WTC11 (cell line): ENCODE measurements at regions not wholly inside any gene's neighbourhood (a gene's known extent, or its start where the extent isn't known, plus 50 kb on each side); places are given as distances from the start of the nearest gene placed in this dataset.

Experiments used
- ATAC-seq: fragments of 200-7000 bp; cut with Tn5 transposase; 2 replicates; pipeline ENCODE4 v1.10.0; 2021; ENCODE audit warnings: mild to moderate bottlenecking, moderate library complexity
- CTCF ChIA-PET: fragments of 300-600 bp; sonication (Branson Sonifier 250); formaldehyde crosslinking; loops from one replicate; lab custom pipeline; 2021; ENCODE audit warnings: antibody characterized with exemption; lab: Charles Lee
- POLR2A ChIA-PET: fragments of 350-600 bp; sonication (Branson Sonifier 250); formaldehyde crosslinking; loops from one replicate; lab custom pipeline; 2021; ENCODE audit warnings: antibody characterized with exemption; lab: Charles Lee
- DNase-seq: peaks from one replicate; pipeline ENCODE4 v3.0.0; 2021; ENCODE audit warnings: low spot score
- H3K27ac Mint-ChIP-seq: 2 replicates; pipeline ENCODE4 v1.8.0; 2021; ENCODE audit warnings: mixed read lengths
- H3K27me3 Mint-ChIP-seq: 2 replicates; pipeline ENCODE4 v1.8.0; 2021; ENCODE audit warnings: low read depth, mild to moderate bottlenecking, moderate library complexity, mixed read lengths
- H3K36me3 Mint-ChIP-seq: 2 replicates; pipeline ENCODE4 v1.8.0; 2021; ENCODE audit warnings: mixed read lengths
- H3K4me1 Mint-ChIP-seq: 2 replicates; pipeline ENCODE4 v1.8.0; 2022; ENCODE audit warnings: mixed read lengths
- H3K4me3 Mint-ChIP-seq: 2 replicates; pipeline ENCODE4 v1.8.0; 2021; ENCODE audit warnings: mild to moderate bottlenecking, moderate library complexity, mixed read lengths
- H3K9me3 Mint-ChIP-seq: 2 replicates; pipeline ENCODE4 v1.8.0; 2021; ENCODE audit warnings: mixed read lengths
- HMGA2 ChIP-seq: fragments of 250-450 bp; sonication (Bioruptor Pico); IDR thresholded peaks from 2 replicates; pipeline ENCODE4 v1.4.0; 2021; ENCODE audit warnings: mild to moderate bottlenecking, moderate library complexity
- NR3C1 ChIP-seq: sonication (generic); formaldehyde crosslinking; conservative IDR thresholded peaks from 2 replicates; pipeline ENCODE4 v1.8.1; 2023; ENCODE audit warnings: low read depth, mild to moderate bottlenecking, missing genetic modification reagents
- SOX15 ChIP-seq: fragments of 250-450 bp; sonication (Bioruptor Pico); IDR thresholded peaks from 2 replicates; pipeline ENCODE4 v1.9.0; 2021; ENCODE audit warnings: mild to moderate bottlenecking
- TP53 ChIP-seq: sonication (generic); formaldehyde crosslinking; IDR thresholded peaks from 2 replicates; pipeline ENCODE4 v1.8.1; 2023; ENCODE audit warnings: mild to moderate bottlenecking, missing genetic modification reagents
- ZNF121 ChIP-seq: sonication (generic); formaldehyde crosslinking; IDR thresholded peaks from 2 replicates; pipeline ENCODE4 v1.8.0; 2023; ENCODE audit warnings: missing genetic modification reagents
- ZNF219 ChIP-seq: sonication (generic); formaldehyde crosslinking; IDR thresholded peaks from 2 replicates; pipeline ENCODE4 v1.8.0; 2023; ENCODE audit warnings: missing genetic modification reagents, mild to moderate bottlenecking, borderline replicate concordance
- ZNF317 ChIP-seq: sonication (generic); formaldehyde crosslinking; IDR thresholded peaks from 2 replicates; pipeline ENCODE4 v1.8.1; 2023; ENCODE audit warnings: low read depth, mild to moderate bottlenecking, moderate library complexity, missing genetic modification reagents, borderline replicate concordance
- TF ChIP-seq, protein P1 (sequence below): sonication (generic); formaldehyde crosslinking; conservative IDR thresholded peaks from 2 replicates; pipeline ENCODE4 v1.8.1; 2023; ENCODE audit warnings: mild to moderate bottlenecking, low read depth, missing genetic modification reagents, moderate library complexity
- TF ChIP-seq, protein P2 (sequence below): fragments of 250-450 bp; sonication (Bioruptor Pico); IDR thresholded peaks from 2 replicates; pipeline ENCODE4 v1.8.0; 2021; ENCODE audit warnings: mild to moderate bottlenecking
- TF ChIP-seq, protein P3 (sequence below): sonication (generic); formaldehyde crosslinking; IDR thresholded peaks from 2 replicates; pipeline ENCODE4 v1.8.0; 2022; ENCODE audit warnings: mild to moderate bottlenecking, missing genetic modification reagents
- TF ChIP-seq, protein P4 (sequence below): sonication (generic); formaldehyde crosslinking; IDR thresholded peaks from 2 replicates; pipeline ENCODE4 v1.8.0; 2022; ENCODE audit warnings: mild to moderate bottlenecking, missing genetic modification reagents
- TF ChIP-seq, protein P5 (sequence below): sonication (generic); formaldehyde crosslinking; IDR thresholded peaks from 2 replicates; pipeline ENCODE4 v1.8.1; 2023; ENCODE audit warnings: mild to moderate bottlenecking, missing genetic modification reagents, moderate library complexity
- TF ChIP-seq, protein P6 (sequence below): sonication (generic); formaldehyde crosslinking; IDR thresholded peaks from 2 replicates; pipeline ENCODE4 v1.8.0; 2023; ENCODE audit warnings: mild to moderate bottlenecking, missing genetic modification reagents
- TF ChIP-seq, protein P7 (sequence below): fragments of 250-450 bp; sonication (Bioruptor Pico); IDR thresholded peaks from 2 replicates; pipeline ENCODE4 v1.9.0; 2021; ENCODE audit warnings: mild to moderate bottlenecking, borderline replicate concordance

DNA sequence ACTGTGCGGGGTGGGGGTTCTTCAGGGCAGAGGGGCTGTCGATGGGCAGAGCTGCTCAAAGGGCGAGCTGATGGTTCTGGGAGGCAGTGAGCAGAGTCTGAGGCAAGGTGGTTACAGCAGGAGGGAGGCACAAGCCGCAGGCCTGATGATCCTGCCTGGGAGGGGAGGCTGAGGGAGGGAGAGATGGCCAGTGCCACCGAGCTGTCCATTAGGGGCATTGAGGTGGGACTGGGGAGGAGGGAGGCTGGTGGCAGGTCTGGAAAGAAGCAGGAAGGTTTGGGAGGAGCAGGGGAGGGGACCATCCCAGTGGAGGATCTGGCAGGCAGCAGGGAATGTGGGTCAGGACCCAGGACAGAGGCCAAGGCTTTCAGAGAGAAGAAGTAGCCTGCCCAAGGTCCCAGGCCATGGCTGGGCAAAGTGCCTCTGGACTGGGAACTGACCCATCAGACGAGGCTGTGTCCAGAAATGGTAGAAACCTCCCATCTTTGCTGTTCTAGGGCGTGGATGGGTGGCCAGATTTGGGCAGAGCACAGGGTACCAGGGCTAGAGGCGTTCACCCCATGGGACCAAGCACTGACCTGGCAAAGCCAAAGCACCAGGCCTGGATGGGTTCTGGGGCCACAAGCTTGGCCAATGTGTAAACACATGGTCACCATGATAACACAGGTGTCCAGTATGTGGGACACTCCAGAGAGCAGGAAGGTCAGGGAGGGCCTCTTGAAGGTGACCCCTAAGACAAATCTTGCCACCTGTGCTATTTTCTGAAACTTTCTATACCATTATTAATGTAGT lies 55.5 kb downstream of the INHBB start:
- DNase-seq, result no peak
- TF ChIP-seq, protein P1, sequence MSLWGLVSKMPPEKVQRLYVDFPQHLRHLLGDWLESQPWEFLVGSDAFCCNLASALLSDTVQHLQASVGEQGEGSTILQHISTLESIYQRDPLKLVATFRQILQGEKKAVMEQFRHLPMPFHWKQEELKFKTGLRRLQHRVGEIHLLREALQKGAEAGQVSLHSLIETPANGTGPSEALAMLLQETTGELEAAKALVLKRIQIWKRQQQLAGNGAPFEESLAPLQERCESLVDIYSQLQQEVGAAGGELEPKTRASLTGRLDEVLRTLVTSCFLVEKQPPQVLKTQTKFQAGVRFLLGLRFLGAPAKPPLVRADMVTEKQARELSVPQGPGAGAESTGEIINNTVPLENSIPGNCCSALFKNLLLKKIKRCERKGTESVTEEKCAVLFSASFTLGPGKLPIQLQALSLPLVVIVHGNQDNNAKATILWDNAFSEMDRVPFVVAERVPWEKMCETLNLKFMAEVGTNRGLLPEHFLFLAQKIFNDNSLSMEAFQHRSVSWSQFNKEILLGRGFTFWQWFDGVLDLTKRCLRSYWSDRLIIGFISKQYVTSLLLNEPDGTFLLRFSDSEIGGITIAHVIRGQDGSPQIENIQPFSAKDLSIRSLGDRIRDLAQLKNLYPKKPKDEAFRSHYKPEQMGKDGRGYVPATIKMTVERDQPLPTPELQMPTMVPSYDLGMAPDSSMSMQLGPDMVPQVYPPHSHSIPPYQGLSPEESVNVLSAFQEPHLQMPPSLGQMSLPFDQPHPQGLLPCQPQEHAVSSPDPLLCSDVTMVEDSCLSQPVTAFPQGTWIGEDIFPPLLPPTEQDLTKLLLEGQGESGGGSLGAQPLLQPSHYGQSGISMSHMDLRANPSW (CRISPR knock-in tag), result no peak
- H3K4me1 Mint-ChIP-seq, result no peaks in the 10 kb centered on the region
- CTCF ChIA-PET, result interaction anchor here (1.3 kb wide), 1 partner anchor 35 kb away, joined by 5 read pairs; no protein-coding TSS in a partner anchor
- POLR2A ChIA-PET, result no interaction called here
- ATAC-seq, result peak; percentile 39; the same call in 1 of the 2 replicates
- H3K36me3 Mint-ChIP-seq, result no peaks in the 10 kb centered on the region
- peaks cover 3% of the 10 kb centered on the region; the same call in 1 of the 2 replicates for H3K27me3 Mint-ChIP-seq
- H3K27ac Mint-ChIP-seq, result no peak overlapping the region
- no peak overlapping the region for H3K4me3 Mint-ChIP-seq
- H3K9me3 Mint-ChIP-seq, result no peaks in the 10 kb centered on the region

DNA sequence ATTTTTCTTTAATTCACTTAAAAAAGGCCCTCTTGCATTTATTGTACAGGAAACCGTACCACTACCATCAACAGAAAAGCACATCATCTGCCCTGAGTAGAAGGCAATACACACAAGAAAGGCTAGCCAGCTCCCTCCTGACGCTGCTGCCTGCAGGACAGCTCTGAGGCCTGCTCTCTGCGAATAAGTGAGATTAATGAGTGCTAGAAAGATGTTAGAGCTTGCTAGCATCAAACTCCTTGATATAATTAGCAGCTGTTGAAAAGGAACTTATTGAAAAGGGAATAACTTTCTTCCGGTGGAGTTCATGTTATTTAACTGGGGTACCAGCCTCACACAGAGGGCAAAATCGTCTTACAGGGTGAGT lies 56.1 kb downstream of the INHBB start:
- CTCF ChIA-PET, result no interaction called here
- ATAC-seq (no peak), DNase-seq (no peak)
- no peaks in the 10 kb centered on the region for H3K9me3 Mint-ChIP-seq
- H3K4me1 Mint-ChIP-seq, result no peaks in the 10 kb centered on the region
- no peaks in the 10 kb centered on the region for H3K36me3 Mint-ChIP-seq
- H3K4me3 Mint-ChIP-seq, result no peak overlapping the region
- TF ChIP-seq, protein P2, sequence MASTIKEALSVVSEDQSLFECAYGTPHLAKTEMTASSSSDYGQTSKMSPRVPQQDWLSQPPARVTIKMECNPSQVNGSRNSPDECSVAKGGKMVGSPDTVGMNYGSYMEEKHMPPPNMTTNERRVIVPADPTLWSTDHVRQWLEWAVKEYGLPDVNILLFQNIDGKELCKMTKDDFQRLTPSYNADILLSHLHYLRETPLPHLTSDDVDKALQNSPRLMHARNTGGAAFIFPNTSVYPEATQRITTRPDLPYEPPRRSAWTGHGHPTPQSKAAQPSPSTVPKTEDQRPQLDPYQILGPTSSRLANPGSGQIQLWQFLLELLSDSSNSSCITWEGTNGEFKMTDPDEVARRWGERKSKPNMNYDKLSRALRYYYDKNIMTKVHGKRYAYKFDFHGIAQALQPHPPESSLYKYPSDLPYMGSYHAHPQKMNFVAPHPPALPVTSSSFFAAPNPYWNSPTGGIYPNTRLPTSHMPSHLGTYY (CRISPR knock-in tag), result no peak
- TF ChIP-seq TP53 (CRISPR knock-in tag) (no peak), ZNF219 (CRISPR knock-in tag) (no peak), SOX15 (CRISPR knock-in tag) (no peak), HMGA2 (no peak)
- TF ChIP-seq, protein P3, sequence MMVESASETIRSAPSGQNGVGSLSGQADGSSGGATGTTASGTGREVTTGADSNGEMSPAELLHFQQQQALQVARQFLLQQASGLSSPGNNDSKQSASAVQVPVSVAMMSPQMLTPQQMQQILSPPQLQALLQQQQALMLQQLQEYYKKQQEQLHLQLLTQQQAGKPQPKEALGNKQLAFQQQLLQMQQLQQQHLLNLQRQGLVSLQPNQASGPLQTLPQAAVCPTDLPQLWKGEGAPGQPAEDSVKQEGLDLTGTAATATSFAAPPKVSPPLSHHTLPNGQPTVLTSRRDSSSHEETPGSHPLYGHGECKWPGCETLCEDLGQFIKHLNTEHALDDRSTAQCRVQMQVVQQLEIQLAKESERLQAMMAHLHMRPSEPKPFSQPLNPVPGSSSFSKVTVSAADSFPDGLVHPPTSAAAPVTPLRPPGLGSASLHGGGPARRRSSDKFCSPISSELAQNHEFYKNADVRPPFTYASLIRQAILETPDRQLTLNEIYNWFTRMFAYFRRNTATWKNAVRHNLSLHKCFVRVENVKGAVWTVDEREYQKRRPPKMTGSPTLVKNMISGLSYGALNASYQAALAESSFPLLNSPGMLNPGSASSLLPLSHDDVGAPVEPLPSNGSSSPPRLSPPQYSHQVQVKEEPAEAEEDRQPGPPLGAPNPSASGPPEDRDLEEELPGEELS, result no peak
- TF ChIP-seq, protein P4, sequence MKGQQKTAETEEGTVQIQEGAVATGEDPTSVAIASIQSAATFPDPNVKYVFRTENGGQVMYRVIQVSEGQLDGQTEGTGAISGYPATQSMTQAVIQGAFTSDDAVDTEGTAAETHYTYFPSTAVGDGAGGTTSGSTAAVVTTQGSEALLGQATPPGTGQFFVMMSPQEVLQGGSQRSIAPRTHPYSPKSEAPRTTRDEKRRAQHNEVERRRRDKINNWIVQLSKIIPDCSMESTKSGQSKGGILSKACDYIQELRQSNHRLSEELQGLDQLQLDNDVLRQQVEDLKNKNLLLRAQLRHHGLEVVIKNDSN (CRISPR knock-in tag), result no peak
- TF ChIP-seq, protein P5, sequence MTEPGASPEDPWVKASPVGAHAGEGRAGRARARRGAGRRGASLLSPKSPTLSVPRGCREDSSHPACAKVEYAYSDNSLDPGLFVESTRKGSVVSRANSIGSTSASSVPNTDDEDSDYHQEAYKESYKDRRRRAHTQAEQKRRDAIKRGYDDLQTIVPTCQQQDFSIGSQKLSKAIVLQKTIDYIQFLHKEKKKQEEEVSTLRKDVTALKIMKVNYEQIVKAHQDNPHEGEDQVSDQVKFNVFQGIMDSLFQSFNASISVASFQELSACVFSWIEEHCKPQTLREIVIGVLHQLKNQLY (CRISPR knock-in tag), result no peak
- no peak overlapping the region for H3K27ac Mint-ChIP-seq
- POLR2A ChIA-PET, result no interaction called here
- H3K27me3 Mint-ChIP-seq, result peaks cover 3% of the 10 kb centered on the region; the same call in 1 of the 2 replicates

DNA sequence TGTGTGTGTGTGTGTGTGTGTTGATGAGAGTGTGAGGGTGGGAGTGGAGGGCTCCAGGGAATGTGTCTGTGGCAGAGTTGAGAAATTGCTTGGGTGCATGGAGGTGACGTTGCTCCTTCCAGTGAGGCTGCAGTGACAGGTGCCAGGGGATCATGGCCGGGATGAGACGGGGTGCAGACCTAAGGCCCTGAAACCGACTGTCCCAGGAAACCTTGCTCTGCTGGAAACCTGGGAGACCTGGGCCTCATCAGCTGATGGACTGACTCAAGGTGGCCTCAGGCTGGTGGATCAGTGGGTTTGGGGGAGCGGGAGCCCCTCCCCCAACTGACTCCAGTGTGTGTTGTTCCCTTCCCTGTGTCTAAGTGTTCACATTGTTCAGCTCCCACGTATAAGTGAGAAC lies 56.6 kb downstream of the INHBB start:
- DNase-seq (no peak), ATAC-seq (no peak)
- Mint-ChIP-seq H3K27ac (no peak overlapping the region), H3K36me3 (no peaks in the 10 kb centered on the region), H3K9me3 (no peaks in the 10 kb centered on the region), H3K27me3 (peaks cover 4% of the 10 kb centered on the region; the same call in 1 of the 2 replicates), H3K4me1 (no peaks in the 10 kb centered on the region), H3K4me3 (no peak overlapping the region)
- POLR2A ChIA-PET, result interaction anchor here (1.0 kb wide), 1 partner anchor 13 kb away, joined by 3 read pairs; no protein-coding TSS in a partner anchor
- CTCF ChIA-PET, result no interaction called here
- TF ChIP-seq NR3C1, result no peak
- TF ChIP-seq, protein P6, sequence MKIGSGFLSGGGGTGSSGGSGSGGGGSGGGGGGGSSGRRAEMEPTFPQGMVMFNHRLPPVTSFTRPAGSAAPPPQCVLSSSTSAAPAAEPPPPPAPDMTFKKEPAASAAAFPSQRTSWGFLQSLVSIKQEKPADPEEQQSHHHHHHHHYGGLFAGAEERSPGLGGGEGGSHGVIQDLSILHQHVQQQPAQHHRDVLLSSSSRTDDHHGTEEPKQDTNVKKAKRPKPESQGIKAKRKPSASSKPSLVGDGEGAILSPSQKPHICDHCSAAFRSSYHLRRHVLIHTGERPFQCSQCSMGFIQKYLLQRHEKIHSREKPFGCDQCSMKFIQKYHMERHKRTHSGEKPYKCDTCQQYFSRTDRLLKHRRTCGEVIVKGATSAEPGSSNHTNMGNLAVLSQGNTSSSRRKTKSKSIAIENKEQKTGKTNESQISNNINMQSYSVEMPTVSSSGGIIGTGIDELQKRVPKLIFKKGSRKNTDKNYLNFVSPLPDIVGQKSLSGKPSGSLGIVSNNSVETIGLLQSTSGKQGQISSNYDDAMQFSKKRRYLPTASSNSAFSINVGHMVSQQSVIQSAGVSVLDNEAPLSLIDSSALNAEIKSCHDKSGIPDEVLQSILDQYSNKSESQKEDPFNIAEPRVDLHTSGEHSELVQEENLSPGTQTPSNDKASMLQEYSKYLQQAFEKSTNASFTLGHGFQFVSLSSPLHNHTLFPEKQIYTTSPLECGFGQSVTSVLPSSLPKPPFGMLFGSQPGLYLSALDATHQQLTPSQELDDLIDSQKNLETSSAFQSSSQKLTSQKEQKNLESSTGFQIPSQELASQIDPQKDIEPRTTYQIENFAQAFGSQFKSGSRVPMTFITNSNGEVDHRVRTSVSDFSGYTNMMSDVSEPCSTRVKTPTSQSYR (CRISPR knock-in tag), result no peak
- no peak for TF ChIP-seq ZNF121
- TF ChIP-seq, protein P7, sequence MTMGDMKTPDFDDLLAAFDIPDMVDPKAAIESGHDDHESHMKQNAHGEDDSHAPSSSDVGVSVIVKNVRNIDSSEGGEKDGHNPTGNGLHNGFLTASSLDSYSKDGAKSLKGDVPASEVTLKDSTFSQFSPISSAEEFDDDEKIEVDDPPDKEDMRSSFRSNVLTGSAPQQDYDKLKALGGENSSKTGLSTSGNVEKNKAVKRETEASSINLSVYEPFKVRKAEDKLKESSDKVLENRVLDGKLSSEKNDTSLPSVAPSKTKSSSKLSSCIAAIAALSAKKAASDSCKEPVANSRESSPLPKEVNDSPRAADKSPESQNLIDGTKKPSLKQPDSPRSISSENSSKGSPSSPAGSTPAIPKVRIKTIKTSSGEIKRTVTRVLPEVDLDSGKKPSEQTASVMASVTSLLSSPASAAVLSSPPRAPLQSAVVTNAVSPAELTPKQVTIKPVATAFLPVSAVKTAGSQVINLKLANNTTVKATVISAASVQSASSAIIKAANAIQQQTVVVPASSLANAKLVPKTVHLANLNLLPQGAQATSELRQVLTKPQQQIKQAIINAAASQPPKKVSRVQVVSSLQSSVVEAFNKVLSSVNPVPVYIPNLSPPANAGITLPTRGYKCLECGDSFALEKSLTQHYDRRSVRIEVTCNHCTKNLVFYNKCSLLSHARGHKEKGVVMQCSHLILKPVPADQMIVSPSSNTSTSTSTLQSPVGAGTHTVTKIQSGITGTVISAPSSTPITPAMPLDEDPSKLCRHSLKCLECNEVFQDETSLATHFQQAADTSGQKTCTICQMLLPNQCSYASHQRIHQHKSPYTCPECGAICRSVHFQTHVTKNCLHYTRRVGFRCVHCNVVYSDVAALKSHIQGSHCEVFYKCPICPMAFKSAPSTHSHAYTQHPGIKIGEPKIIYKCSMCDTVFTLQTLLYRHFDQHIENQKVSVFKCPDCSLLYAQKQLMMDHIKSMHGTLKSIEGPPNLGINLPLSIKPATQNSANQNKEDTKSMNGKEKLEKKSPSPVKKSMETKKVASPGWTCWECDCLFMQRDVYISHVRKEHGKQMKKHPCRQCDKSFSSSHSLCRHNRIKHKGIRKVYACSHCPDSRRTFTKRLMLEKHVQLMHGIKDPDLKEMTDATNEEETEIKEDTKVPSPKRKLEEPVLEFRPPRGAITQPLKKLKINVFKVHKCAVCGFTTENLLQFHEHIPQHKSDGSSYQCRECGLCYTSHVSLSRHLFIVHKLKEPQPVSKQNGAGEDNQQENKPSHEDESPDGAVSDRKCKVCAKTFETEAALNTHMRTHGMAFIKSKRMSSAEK (CRISPR knock-in tag), result no peak
- TF ChIP-seq ZNF317 (CRISPR knock-in tag), result no peak
